ENCODE measurements at regions not wholly inside any gene's neighbourhood (a gene's known extent, or its start where the extent isn't known, plus 50 kb on each side); places are given as distances from the start of the nearest gene placed in this dataset.

DNA sequence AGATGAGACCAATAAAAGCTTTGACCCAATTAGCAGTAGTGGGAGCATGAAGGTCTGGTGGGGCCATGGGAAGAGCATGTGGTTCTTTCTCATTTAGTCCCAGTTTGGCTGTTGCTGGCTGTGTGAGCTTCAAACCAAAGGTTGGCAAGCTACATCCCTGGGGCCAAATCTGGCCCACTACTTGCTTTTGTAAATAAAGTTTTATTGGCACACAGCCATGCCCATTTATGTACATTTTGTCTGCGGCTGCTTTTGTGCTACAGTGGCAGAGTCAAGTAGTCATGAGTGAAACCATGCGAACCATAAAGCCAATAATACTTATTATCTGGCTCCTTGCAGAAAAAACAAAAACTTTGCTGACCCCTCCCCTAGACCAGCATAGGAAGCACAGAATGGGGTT, 196.9 kb downstream of the PRDM2 start:
- Histone ChIP-seq H3K9me3 (ENCODE audit: control insufficient read depth, insufficient read depth, low read length) (no peaks in the 10 kb centered on the region), H3K27ac (ENCODE audit: low read depth, low read length) (no peak overlapping the region), H3K27me3 (ENCODE audit: control insufficient read depth, low read length) (no peaks in the 10 kb centered on the region), H3K4me1 (ENCODE audit: control insufficient read depth, low read length) (no peaks in the 10 kb centered on the region), H3K36me3 (ENCODE audit: control insufficient read depth, low read length) (no peaks in the 10 kb centered on the region), H3K9me2 (replicated peaks; ENCODE audit: control insufficient read depth, low read length) (no peaks in the 10 kb centered on the region), H4K20me1 (ENCODE audit: control insufficient read depth, insufficient read depth, low read depth, low read length) (no peaks in the 10 kb centered on the region), H3F3A (ENCODE audit: control insufficient read depth, insufficient read depth) (no peaks in the 10 kb centered on the region), H3K4me3 (ENCODE audit: low read length) (no peak overlapping the region), H3K4me2 (ENCODE audit: low read length) (no peak overlapping the region), H3K79me2 (ENCODE audit: control insufficient read depth, low read length) (no peaks in the 10 kb centered on the region)
- TF ChIP-seq, protein P1, sequence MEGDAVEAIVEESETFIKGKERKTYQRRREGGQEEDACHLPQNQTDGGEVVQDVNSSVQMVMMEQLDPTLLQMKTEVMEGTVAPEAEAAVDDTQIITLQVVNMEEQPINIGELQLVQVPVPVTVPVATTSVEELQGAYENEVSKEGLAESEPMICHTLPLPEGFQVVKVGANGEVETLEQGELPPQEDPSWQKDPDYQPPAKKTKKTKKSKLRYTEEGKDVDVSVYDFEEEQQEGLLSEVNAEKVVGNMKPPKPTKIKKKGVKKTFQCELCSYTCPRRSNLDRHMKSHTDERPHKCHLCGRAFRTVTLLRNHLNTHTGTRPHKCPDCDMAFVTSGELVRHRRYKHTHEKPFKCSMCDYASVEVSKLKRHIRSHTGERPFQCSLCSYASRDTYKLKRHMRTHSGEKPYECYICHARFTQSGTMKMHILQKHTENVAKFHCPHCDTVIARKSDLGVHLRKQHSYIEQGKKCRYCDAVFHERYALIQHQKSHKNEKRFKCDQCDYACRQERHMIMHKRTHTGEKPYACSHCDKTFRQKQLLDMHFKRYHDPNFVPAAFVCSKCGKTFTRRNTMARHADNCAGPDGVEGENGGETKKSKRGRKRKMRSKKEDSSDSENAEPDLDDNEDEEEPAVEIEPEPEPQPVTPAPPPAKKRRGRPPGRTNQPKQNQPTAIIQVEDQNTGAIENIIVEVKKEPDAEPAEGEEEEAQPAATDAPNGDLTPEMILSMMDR (IDR thresholded peaks at IDR 0.05; ENCODE audit: low read depth, low read length, poor library complexity, severe bottlenecking), result no peak
- TF ChIP-seq EZH2phosphoT487 (IDR thresholded peaks at IDR 0.05; ENCODE audit: borderline replicate concordance, low read length), result no peak

DNA sequence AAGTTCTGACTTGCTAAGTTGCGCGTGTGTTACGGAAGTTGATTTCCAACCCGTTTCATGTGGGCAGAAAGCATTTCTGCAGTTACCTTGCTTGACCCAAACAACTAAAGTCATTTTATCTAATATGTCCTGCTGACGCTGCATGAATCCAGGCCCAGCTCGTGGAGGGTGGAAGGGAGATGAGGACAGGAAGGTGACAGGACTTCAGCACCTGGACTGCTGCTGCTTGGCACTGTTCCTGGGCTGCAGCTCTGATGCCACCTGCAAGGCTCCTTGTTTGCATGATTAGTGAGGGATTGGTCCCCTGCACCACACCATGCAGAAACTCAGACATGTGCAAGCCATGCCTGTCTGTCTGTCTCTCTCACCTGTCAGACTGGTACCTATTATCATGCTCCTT, 198.4 kb downstream of the PRDM2 start:
- H3K4me2 ChIP-seq (ENCODE audit: low read length), result no peak overlapping the region
- H3K4me1 ChIP-seq (ENCODE audit: control insufficient read depth, low read length), result no peaks in the 10 kb centered on the region
- H4K20me1 ChIP-seq (ENCODE audit: control insufficient read depth, insufficient read depth, low read depth, low read length), result no peaks in the 10 kb centered on the region
- no peaks in the 10 kb centered on the region for H3K9me2 ChIP-seq (replicated peaks; ENCODE audit: control insufficient read depth, low read length)
- no peak overlapping the region for H3K4me3 ChIP-seq (ENCODE audit: low read length)
- no peaks in the 10 kb centered on the region for H3K27me3 ChIP-seq (ENCODE audit: control insufficient read depth, low read length)
- no peaks in the 10 kb centered on the region for H3K36me3 ChIP-seq (ENCODE audit: control insufficient read depth, low read length)
- no peaks in the 10 kb centered on the region for H3K79me2 ChIP-seq (ENCODE audit: control insufficient read depth, low read length)
- no peaks in the 10 kb centered on the region for H3K9me3 ChIP-seq (ENCODE audit: control insufficient read depth, insufficient read depth, low read length)
- H3K27ac ChIP-seq (ENCODE audit: low read depth, low read length), result no peak overlapping the region
- no peak for TF ChIP-seq EZH2phosphoT487 (IDR thresholded peaks at IDR 0.05; ENCODE audit: borderline replicate concordance, low read length)
- TF ChIP-seq, protein P1 (IDR thresholded peaks at IDR 0.05; ENCODE audit: low read depth, low read length, poor library complexity, severe bottlenecking), result no peak
- H3F3A ChIP-seq (ENCODE audit: control insufficient read depth, insufficient read depth), result no peaks in the 10 kb centered on the region

DNA sequence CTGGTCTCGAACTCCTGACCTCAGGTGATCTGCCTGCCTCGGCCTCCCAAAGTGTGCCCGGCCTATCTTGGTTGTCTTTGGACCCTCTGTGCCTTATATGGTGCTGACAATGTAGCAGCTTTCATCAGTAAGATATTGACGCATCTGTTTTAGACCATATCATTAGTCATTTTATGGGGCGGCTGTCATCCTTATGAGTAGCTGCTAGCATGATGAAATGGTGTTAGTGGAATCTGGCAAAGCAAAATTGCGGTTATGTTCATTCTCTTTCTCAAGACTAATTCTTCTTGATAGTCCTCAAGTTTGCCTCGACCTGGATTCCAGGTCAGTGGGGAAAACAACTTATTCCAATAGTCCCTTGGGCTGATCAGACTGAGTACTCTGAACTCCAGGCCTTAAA, 199.9 kb downstream of the PRDM2 start:
- no peaks in the 10 kb centered on the region for H3K9me3 ChIP-seq (ENCODE audit: control insufficient read depth, insufficient read depth, low read length)
- H3F3A ChIP-seq (ENCODE audit: control insufficient read depth, insufficient read depth), result no peaks in the 10 kb centered on the region
- no peaks in the 10 kb centered on the region for H4K20me1 ChIP-seq (ENCODE audit: control insufficient read depth, insufficient read depth, low read depth, low read length)
- TF ChIP-seq, protein P1 (IDR thresholded peaks at IDR 0.05; ENCODE audit: low read depth, low read length, poor library complexity, severe bottlenecking), result no peak
- TF ChIP-seq EZH2phosphoT487 (IDR thresholded peaks at IDR 0.05; ENCODE audit: borderline replicate concordance, low read length), result no peak
- H3K36me3 ChIP-seq (ENCODE audit: control insufficient read depth, low read length), result no peaks in the 10 kb centered on the region
- no peak overlapping the region for H3K27ac ChIP-seq (ENCODE audit: low read depth, low read length)
- no peaks in the 10 kb centered on the region for H3K9me2 ChIP-seq (replicated peaks; ENCODE audit: control insufficient read depth, low read length)
- no peaks in the 10 kb centered on the region for H3K27me3 ChIP-seq (ENCODE audit: control insufficient read depth, low read length)
- H3K79me2 ChIP-seq (ENCODE audit: control insufficient read depth, low read length), result no peaks in the 10 kb centered on the region
- H3K4me1 ChIP-seq (ENCODE audit: control insufficient read depth, low read length), result no peaks in the 10 kb centered on the region
- H3K4me2 ChIP-seq (ENCODE audit: low read length), result no peak overlapping the region
- no peak overlapping the region for H3K4me3 ChIP-seq (ENCODE audit: low read length)

DNA sequence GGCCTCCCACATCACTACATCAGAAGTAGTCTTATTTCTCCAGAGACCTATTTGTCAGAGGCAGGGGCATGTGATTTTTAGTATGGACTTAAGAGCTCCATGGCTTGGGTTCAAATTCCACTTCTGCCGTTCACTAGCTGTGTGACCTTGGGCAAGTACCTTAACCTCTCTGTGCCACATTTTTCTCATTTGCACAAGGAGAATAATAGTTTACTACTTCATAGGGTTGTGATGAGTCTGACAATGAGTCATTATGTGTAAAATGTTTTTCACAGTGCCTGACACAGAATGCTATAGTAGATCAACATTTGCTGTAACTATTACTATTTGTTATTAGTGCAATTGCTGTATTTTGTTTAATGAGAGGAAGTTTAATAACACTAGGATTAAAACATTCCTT, 200.6 kb downstream of the PRDM2 start:
- Histone ChIP-seq H3K4me3 (ENCODE audit: low read length) (no peak overlapping the region), H3K27ac (ENCODE audit: low read depth, low read length) (no peak overlapping the region), H3K9me3 (ENCODE audit: control insufficient read depth, insufficient read depth, low read length) (no peaks in the 10 kb centered on the region), H3K4me1 (ENCODE audit: control insufficient read depth, low read length) (no peaks in the 10 kb centered on the region), H3K27me3 (ENCODE audit: control insufficient read depth, low read length) (no peaks in the 10 kb centered on the region), H3K4me2 (ENCODE audit: low read length) (no peak overlapping the region), H3K9me2 (replicated peaks; ENCODE audit: control insufficient read depth, low read length) (no peaks in the 10 kb centered on the region), H3F3A (ENCODE audit: control insufficient read depth, insufficient read depth) (no peaks in the 10 kb centered on the region), H4K20me1 (ENCODE audit: control insufficient read depth, insufficient read depth, low read depth, low read length) (no peaks in the 10 kb centered on the region), H3K36me3 (ENCODE audit: control insufficient read depth, low read length) (no peaks in the 10 kb centered on the region), H3K79me2 (ENCODE audit: control insufficient read depth, low read length) (no peaks in the 10 kb centered on the region)
- TF ChIP-seq EZH2phosphoT487 (IDR thresholded peaks at IDR 0.05; ENCODE audit: borderline replicate concordance, low read length), result no peak
- TF ChIP-seq, protein P1 (IDR thresholded peaks at IDR 0.05; ENCODE audit: low read depth, low read length, poor library complexity, severe bottlenecking), result no peak

Measured in DOHH2 (cell line).